Tibial nerve (tissue), 4 donors: ENCODE measurements at regions not wholly inside any gene's neighbourhood (a gene's known extent, or its start where the extent isn't known, plus 50 kb on each side); places are given as distances from the start of the nearest gene placed in this dataset.

Experiments used
- DNase-seq, 2 donors: peaks; one replicate each; pipeline ENCODE4 v3.0.0-alpha.2; 2019; ENCODE audit warnings: low spot score in 2 of 2
- H3K27ac ChIP-seq, 4 donors: fragments of 200-600 bp; sonication (generic) in 3 of 4; one replicate each; pipeline ENCODE4 v1.5.1; 2017 to 2019; ENCODE audit warnings: mild to moderate bottlenecking in 1 of 4
- H3K27me3 ChIP-seq, 2 donors: fragments of 200-600 bp; sonication (generic) in 1 of 2; one replicate each; pipeline versions ENCODE4 v1.5.1 to v1.6.0; 2017 to 2019
- H3K36me3 ChIP-seq, 3 donors: fragments of 200-600 bp; sonication (generic); one replicate each; pipeline ENCODE4 v1.5.1; 2018 to 2019
- H3K4me1 ChIP-seq, 4 donors: fragments of 200-600 bp; sonication (generic) in 3 of 4; one replicate each; pipeline ENCODE4 v1.5.1; 2017 to 2019
- H3K4me3 ChIP-seq, 4 donors: fragments of 200-600 bp; sonication (generic) in 3 of 4; one replicate each; pipeline ENCODE4 v1.5.1; 2017 to 2019; ENCODE audit warnings: mild to moderate bottlenecking in 1 of 4, moderate library complexity in 1 of 4
- H3K9me3 ChIP-seq, 4 donors: fragments of 200-600 bp; sonication (generic) in 3 of 4; one replicate each; pipeline ENCODE4 v1.5.1; 2017 to 2019
- CTCF ChIP-seq, 5 experiments: fragments of 200-600 bp in 3 of 5; fragments of 450-650 bp in 2 of 5; sonication (generic) in 3 of 5; IDR thresholded peaks; one replicate each; pipeline ENCODE4 v1.5.1; 2016 to 2019; ENCODE audit warnings: antibody characterized with exemption in 5 of 5, mild to moderate bottlenecking in 3 of 5, moderate library complexity in 2 of 5
- EP300 ChIP-seq, 2 donors: sonication (generic); formaldehyde crosslinking; IDR thresholded peaks; one replicate each; pipeline ENCODE4 v1.6.1; 2017; ENCODE audit warnings: antibody characterized with exemption in 2 of 2, mild to moderate bottlenecking in 1 of 2
- POLR2A ChIP-seq, 2 donors: fragments of 450-650 bp; IDR thresholded peaks; one replicate each; pipeline ENCODE4 v1.6.1; 2017; ENCODE audit warnings: antibody characterized with exemption in 2 of 2, mild to moderate bottlenecking in 2 of 2, moderate library complexity in 2 of 2
- WGBS, 2 donors: methylation state at CpG; one replicate each; pipeline ENCODE4 v1.1.5; 2018; 5-methylcytosine and 5-hydroxymethylcytosine counted together

- Histone ChIP-seq H3K27me3 (no peaks in the 10 kb centered on the region), H3K4me3 (no peak overlapping the region), H3K4me1 (no peaks in the 10 kb centered on the region), H3K9me3 (no peaks in the 10 kb centered on the region), H3K36me3 (no peaks in the 10 kb centered on the region), H3K27ac (no peak overlapping the region)
- WGBS, 2 donors = 50 to 54% methylated on average over 2 of the region's 2 CpGs
- DNase-seq = no peak
- TF ChIP-seq POLR2A (IDR thresholded peaks at IDR 0.05) = no peak
- TF ChIP-seq EP300 (IDR thresholded peaks at IDR 0.05) = no peak
- no peak for TF ChIP-seq CTCF (IDR thresholded peaks at IDR 0.05)
These were observed 273.2 kb downstream of the CD83 start for GRCh38 chr6:14390805-14391204.

DNA sequence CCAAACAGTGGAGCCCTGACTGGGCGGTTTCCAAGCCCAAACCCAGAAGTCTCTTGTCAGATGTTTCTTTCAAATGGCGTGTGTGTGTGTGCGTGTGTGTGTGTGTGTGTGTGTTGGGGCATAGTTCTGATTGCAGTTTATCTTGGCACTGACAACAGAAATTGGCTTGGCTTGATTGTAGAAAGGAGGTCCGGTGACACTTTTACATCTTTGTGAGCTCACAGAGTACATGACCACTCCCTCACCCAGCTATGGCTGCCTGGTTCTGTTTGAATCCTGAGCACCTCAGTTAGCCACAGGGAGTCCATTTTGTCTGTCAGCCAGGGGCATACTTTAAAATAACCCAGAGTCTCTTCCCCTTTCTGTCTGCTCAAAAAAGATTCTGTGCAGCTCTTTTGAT lies 276.3 kb downstream of the CD83 start:
- Histone ChIP-seq H3K36me3 (no peaks in the 10 kb centered on the region), H3K4me3 (no peak overlapping the region), H3K27ac (no peak overlapping the region), H3K9me3 (no peaks in the 10 kb centered on the region), H3K27me3 (no peaks in the 10 kb centered on the region), H3K4me1 (peaks cover 0 to 4% (median 0%) of the 10 kb centered on the region in 4 donors)
- no peak for DNase-seq
- 50 to 67% methylated on average over 4 of the region's 4 CpGs for WGBS, 2 donors
- TF ChIP-seq EP300 (IDR thresholded peaks at IDR 0.05) (no peak), CTCF (IDR thresholded peaks at IDR 0.05) (no peak)

DNA sequence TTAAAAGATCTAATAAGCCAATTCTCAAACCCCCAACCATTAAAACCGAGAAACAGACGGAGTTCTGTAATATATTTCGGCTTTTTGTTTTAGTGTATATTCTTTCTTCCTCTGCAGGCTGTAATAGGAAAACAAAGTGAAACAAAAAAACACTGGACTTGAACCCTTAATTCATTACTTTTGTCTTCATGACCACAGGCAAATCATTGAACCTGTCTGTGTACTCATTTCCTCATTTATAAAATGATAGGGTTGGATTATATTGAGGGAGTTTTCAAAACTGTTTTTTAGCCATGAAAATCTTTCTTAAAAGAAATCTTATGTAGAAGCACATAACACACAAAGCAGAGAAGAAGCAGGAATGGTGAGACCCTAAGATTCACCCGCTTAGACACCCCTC lies 278.8 kb downstream of the CD83 start:
- Histone ChIP-seq H3K27me3 (no peaks in the 10 kb centered on the region), H3K4me3 (no peak overlapping the region), H3K36me3 (no peaks in the 10 kb centered on the region), H3K9me3 (no peaks in the 10 kb centered on the region), H3K27ac (no peak overlapping the region), H3K4me1 (peaks cover 0 to 4% (median 0%) of the 10 kb centered on the region in 4 donors)
- WGBS, 2 donors = 88 to 93% methylated on average over 4 of the region's 4 CpGs
- no peak for DNase-seq
- no peak for TF ChIP-seq POLR2A (IDR thresholded peaks at IDR 0.05)
- TF ChIP-seq CTCF (IDR thresholded peaks at IDR 0.05) = no peak
- no peak for TF ChIP-seq EP300 (IDR thresholded peaks at IDR 0.05)

DNA sequence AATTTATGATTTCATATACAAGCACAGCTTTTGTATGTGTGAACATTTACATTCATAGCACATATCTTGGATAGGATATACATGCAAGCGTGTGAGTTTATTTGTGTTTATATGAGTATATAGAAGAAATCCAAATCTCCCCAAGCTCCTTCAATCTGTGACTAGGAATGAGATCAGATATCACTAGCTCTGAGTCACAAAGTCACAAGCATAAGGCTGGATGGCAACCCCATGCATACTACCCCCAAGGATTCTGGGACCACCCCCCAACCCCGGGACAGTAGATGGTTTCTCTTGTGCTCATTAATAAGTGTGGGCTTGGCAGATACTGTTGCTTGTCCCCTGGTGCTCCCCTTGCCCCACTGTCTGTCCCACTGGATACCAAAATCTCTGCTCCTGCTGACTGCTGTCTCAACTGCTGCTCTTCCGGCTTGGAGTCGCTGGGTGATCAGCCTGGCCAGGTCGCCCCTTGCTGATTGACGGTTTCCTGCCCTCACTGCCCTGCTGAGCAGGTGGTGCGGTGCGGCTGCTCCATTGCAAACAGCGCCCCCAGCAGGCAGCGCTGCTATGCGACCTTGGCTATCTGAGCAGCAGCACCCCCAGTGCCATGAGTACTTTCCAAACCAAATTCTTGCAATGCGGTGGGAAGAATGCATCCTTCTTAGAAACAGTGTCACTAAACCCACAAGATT lies 279.4 kb downstream of the CD83 start:
- Histone ChIP-seq H3K27ac (no peak overlapping the region), H3K4me1 (peaks cover 0 to 4% (median 0%) of the 10 kb centered on the region in 4 donors), H3K36me3 (no peaks in the 10 kb centered on the region), H3K9me3 (no peaks in the 10 kb centered on the region), H3K27me3 (no peaks in the 10 kb centered on the region), H3K4me3 (no peak overlapping the region)
- 36 to 38% methylated on average over 12 of the region's 12 CpGs for WGBS, 2 donors
- peak in 2 of 5 experiments; percentile 10 to 11 for TF ChIP-seq CTCF (IDR thresholded peaks at IDR 0.05)
- TF ChIP-seq EP300 (IDR thresholded peaks at IDR 0.05) = no peak
- no peak for DNase-seq

DNA sequence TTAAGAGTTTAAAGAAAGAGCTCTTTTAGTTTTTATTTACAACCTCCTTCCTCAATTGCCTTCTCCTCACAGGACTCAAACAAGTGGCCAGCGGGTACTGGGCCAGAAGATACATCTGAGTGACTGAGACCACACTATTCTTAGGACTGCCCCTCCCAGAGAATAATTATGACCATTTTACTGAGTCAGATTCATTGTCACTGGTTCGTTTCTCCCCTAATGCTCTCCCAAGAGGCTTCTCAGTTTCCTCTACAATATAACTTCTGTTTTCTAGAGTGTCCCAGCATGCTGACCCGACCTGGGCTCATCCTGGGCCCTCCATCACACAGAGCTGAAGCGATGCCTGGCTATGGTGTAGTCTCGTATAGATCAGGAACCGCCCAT lies 279.9 kb downstream of the CD83 start:
- H3K4me3 ChIP-seq = no peak overlapping the region
- H3K27me3 ChIP-seq = no peaks in the 10 kb centered on the region
- no peak overlapping the region for H3K27ac ChIP-seq
- H3K9me3 ChIP-seq = no peaks in the 10 kb centered on the region
- H3K4me1 ChIP-seq = peaks cover 0 to 4% (median 0%) of the 10 kb centered on the region in 4 donors
- no peak for TF ChIP-seq EP300 (IDR thresholded peaks at IDR 0.05)
- no peak for TF ChIP-seq CTCF (IDR thresholded peaks at IDR 0.05)
- no peak for TF ChIP-seq POLR2A (IDR thresholded peaks at IDR 0.05)
- 65 to 69% methylated on average over 6 of the region's 6 CpGs for WGBS, 2 donors
- no peak for DNase-seq
- H3K36me3 ChIP-seq = no peaks in the 10 kb centered on the region
